Esophagus squamous epithelium (tissue), 5 donors: ENCODE measurements at regions not wholly inside any gene's neighbourhood (a gene's known extent, or its start where the extent isn't known, plus 50 kb on each side); places are given as distances from the start of the nearest gene placed in this dataset.

Experiments used
- DNase-seq: peaks from one replicate; lab custom pipeline; 2025; lab: John Stamatoyannopoulos, UW
- H3K27ac ChIP-seq, 4 donors: fragments of 200-600 bp; sonication (generic); one replicate each; pipeline ENCODE4 v1.5.1; 2016 to 2019; ENCODE audit warnings: mild to moderate bottlenecking in 1 of 4
- H3K27me3 ChIP-seq, 4 donors: fragments of 200-600 bp; sonication (generic); 1 replicate in 3 of 4; 2 replicates in 1 of 4; pipeline versions ENCODE4 v1.5.1 to v1.6.0; 2017 to 2021; ENCODE audit warnings: antibody characterized with exemption in 1 of 4
- H3K36me3 ChIP-seq, 3 donors: fragments of 200-600 bp; sonication (generic); one replicate each; pipeline ENCODE4 v1.5.1; 2016 to 2019
- H3K4me1 ChIP-seq, 3 donors: fragments of 200-600 bp; sonication (generic); one replicate each; pipeline ENCODE4 v1.5.1; 2017 to 2019
- H3K4me3 ChIP-seq, 4 donors: fragments of 200-600 bp; sonication (generic); 1 replicate in 3 of 4; 2 replicates in 1 of 4; pipeline ENCODE4 v1.5.1; 2016 to 2019; ENCODE audit warnings: mild to moderate bottlenecking in 2 of 4, moderate library complexity in 1 of 4
- H3K9me3 ChIP-seq, 3 donors: fragments of 200-600 bp; sonication (generic); one replicate each; pipeline ENCODE4 v1.5.1; 2016 to 2019
- POLR2A ChIP-seq, 4 donors: fragments of 450-650 bp; IDR thresholded peaks; one replicate each; pipeline ENCODE4 v1.6.1; 2017; ENCODE audit warnings: antibody characterized with exemption in 4 of 4, mild to moderate bottlenecking in 4 of 4, moderate library complexity in 3 of 4
- WGBS, 2 donors: methylation state at CpG; one replicate each; pipeline ENCODE4 v1.1.5; 2018; 5-methylcytosine and 5-hydroxymethylcytosine counted together
- intact Hi-C: fragments of 100-400 bp; cut with DNase I; formaldehyde crosslinking; loops from one replicate; pipeline ENCODE4 v1.15.0; 2022
- TF ChIP-seq, protein P1 (sequence below), 6 experiments: fragments of 450-650 bp in 4 of 6; fragments of 200-600 bp in 2 of 6; sonication (generic) in 2 of 6; IDR thresholded peaks; one replicate each; pipeline ENCODE4 v1.5.1; 2016 to 2019; ENCODE audit warnings: antibody characterized with exemption in 6 of 6, mild to moderate bottlenecking in 4 of 6, moderate library complexity in 4 of 6
- donor health status: DM: yes; HTN: yes; CAD: no.

DNA sequence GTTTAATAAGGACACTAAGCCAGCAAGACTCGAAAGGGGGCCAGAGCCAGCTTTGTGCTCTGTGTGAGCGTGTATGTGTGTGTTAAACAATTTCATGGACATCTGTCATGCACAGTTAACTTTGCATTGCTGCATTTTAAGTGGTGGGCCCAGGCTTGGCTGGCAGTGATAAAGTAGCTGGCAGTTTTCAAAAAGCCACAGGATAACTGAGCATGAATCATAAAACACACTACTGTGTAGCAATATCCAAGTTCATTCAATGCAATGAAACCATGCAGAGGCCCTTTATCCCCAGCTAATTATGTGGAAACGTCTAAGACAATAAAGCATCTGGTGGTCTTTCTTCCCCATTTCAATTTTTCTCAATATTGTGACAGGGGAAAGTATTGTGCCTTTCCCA lies 132.9 kb downstream of the NKX6-1 start:
- TF ChIP-seq, protein P1, sequence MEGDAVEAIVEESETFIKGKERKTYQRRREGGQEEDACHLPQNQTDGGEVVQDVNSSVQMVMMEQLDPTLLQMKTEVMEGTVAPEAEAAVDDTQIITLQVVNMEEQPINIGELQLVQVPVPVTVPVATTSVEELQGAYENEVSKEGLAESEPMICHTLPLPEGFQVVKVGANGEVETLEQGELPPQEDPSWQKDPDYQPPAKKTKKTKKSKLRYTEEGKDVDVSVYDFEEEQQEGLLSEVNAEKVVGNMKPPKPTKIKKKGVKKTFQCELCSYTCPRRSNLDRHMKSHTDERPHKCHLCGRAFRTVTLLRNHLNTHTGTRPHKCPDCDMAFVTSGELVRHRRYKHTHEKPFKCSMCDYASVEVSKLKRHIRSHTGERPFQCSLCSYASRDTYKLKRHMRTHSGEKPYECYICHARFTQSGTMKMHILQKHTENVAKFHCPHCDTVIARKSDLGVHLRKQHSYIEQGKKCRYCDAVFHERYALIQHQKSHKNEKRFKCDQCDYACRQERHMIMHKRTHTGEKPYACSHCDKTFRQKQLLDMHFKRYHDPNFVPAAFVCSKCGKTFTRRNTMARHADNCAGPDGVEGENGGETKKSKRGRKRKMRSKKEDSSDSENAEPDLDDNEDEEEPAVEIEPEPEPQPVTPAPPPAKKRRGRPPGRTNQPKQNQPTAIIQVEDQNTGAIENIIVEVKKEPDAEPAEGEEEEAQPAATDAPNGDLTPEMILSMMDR (IDR thresholded peaks at IDR 0.05): no peak
- TF ChIP-seq POLR2A (IDR thresholded peaks at IDR 0.05): no peak
- Histone ChIP-seq H3K27me3 (no peaks in the 10 kb centered on the region), H3K36me3 (no peaks in the 10 kb centered on the region), H3K9me3 (peaks cover 0 to 4% (median 0%) of the 10 kb centered on the region in 3 donors), H3K4me1 (no peaks in the 10 kb centered on the region), H3K27ac (no peak overlapping the region), H3K4me3 (no peak overlapping the region)
- DNase-seq: no peak
- 28 to 35% methylated on average over 3 of the region's 3 CpGs for WGBS, 2 donors
- intact Hi-C loops: no loop called here

DNA sequence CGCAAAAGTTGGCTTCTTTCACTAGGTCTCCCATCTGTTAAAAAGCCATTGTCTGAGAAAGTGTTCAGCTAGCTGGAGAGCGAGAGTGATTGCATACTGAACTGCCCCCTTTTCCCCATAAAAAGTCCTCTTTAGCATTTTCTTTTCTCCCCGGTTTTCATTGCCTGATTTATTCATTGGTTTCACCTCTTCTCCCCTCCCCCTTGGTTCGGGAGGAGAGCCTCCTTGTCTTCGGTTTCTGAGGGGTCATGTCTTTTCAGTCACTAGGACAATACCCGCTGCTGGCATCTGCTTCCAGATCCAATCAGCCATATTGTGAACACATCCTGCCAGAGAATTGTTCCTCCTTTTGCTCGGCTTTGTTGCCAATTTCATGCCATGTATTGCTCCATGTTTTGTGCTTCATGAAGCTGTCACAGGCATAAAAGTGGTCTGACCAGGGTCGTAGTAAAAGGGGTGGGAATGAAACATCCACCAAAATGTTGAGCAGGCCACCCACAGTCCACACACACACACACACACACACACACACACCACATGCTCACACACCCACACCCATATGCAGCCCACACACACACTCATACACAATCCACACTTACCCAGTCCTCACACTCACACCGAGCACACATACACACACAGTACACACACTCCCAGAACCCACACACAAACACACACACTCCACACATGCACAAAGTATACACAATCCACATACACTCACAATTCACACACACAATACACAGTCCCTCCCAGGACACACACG lies 136.0 kb downstream of the NKX6-1 start:
- Histone ChIP-seq H3K9me3 (peaks cover 0 to 4% (median 0%) of the 10 kb centered on the region in 3 donors), H3K4me3 (no peak overlapping the region), H3K27me3 (no peaks in the 10 kb centered on the region), H3K27ac (no peak overlapping the region), H3K36me3 (no peaks in the 10 kb centered on the region), H3K4me1 (no peaks in the 10 kb centered on the region)
- intact Hi-C loops: no loop called here
- TF ChIP-seq, protein P1 (IDR thresholded peaks at IDR 0.05): no peak
- no peak for TF ChIP-seq POLR2A (IDR thresholded peaks at IDR 0.05)
- whole genome bisulfite sequencing, 2 donors: 70 to 74% methylated on average over 10 of the region's 10 CpGs
- no peak for DNase-seq

DNA sequence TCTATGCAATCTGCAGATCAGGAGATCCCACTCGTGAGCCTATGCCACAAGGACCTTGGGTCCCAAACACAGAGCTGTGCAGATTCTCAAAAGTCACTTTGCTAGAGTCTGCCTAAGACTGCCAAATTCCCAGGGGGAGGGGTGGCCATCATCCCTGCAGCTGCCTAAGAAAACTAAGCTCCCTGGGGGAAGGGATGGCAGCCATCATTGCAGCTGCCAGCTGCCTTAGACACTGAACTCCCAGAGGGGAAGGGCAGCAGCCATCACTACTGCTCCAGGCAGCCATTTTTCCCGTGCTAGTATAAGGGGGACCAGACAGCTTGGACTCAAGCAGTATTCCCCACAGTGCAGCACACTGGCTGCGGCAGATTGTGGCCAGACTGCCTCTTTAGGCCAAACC lies 156.9 kb downstream of the NKX6-1 start:
- TF ChIP-seq, protein P1 (IDR thresholded peaks at IDR 0.05): no peak
- no peak for TF ChIP-seq POLR2A (IDR thresholded peaks at IDR 0.05)
- Histone ChIP-seq H3K4me3 (no peak overlapping the region), H3K4me1 (no peaks in the 10 kb centered on the region), H3K27ac (no peak overlapping the region), H3K27me3 (no peaks in the 10 kb centered on the region), H3K9me3 (peaks cover 0 to 12% (median 6%) of the 10 kb centered on the region in 3 donors), H3K36me3 (no peaks in the 10 kb centered on the region)
- intact Hi-C loops: no loop called here
- 67% methylated on average over 1 to 2 of the region's 3 CpGs for WGBS, 2 donors
- DNase-seq: no peak

DNA sequence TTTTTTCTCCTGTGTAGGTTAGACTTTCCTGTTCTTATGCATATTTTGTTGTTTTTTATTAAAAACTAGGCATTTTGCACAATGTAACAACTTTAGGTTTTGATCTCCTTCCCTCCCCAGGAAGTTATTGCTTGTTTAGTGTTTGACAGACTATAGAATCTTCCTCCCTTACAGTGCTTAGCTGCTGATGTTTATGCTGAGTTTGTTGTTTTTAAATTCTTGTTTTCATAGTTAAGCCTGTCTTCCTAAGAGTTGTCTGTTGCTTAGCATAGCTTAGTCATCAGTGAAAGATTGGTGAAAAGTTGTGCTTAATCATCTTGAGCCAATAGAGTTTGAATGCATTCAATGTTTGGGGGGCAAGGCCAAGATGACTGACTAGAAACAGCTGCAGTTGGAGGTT lies 157.5 kb downstream of the NKX6-1 start:
- no peak for DNase-seq
- H3K27me3 ChIP-seq: no peaks in the 10 kb centered on the region
- H3K4me1 ChIP-seq: no peaks in the 10 kb centered on the region
- no peaks in the 10 kb centered on the region for H3K36me3 ChIP-seq
- H3K4me3 ChIP-seq: no peak overlapping the region
- intact Hi-C loops: no loop called here
- H3K9me3 ChIP-seq: peaks cover 0 to 12% (median 6%) of the 10 kb centered on the region in 3 donors
- TF ChIP-seq POLR2A (IDR thresholded peaks at IDR 0.05): no peak
- TF ChIP-seq, protein P1 (IDR thresholded peaks at IDR 0.05): no peak
- H3K27ac ChIP-seq: no peak overlapping the region

- 28 to 73% methylated on average over 2 to 3 of the region's 5 CpGs for WGBS, 2 donors
- DNase-seq: no peak
- Histone ChIP-seq H3K4me3 (no peak overlapping the region), H3K4me1 (no peaks in the 10 kb centered on the region), H3K27ac (no peak overlapping the region), H3K27me3 (no peaks in the 10 kb centered on the region), H3K36me3 (no peaks in the 10 kb centered on the region), H3K9me3 (peaks cover 0 to 6% (median 0%) of the 10 kb centered on the region in 3 donors)
- intact Hi-C loops: no loop called here
- TF ChIP-seq POLR2A (IDR thresholded peaks at IDR 0.05): no peak
- TF ChIP-seq, protein P1 (IDR thresholded peaks at IDR 0.05): no peak
Measured at GRCh38 chr4:84338367-84338766, 160.7 kb downstream of the NKX6-1 start.
